H1 (cell line): ENCODE measurements at regions not wholly inside any gene's neighbourhood (a gene's known extent, or its start where the extent isn't known, plus 50 kb on each side); places are given as distances from the start of the nearest gene placed in this dataset.

ENCODE experiments used
- JUND ChIP-seq: IDR thresholded peaks from 2 replicates; pipeline ENCODE4 v1.6.1; 2011; ENCODE audit warnings: mild to moderate bottlenecking, improper control_type of control experiment, low read length
- TF ChIP-seq, protein P1 (sequence below): IDR thresholded peaks from 2 replicates; pipeline ENCODE4 v1.6.1; 2012; ENCODE audit warnings: inconsistent platforms

DNA sequence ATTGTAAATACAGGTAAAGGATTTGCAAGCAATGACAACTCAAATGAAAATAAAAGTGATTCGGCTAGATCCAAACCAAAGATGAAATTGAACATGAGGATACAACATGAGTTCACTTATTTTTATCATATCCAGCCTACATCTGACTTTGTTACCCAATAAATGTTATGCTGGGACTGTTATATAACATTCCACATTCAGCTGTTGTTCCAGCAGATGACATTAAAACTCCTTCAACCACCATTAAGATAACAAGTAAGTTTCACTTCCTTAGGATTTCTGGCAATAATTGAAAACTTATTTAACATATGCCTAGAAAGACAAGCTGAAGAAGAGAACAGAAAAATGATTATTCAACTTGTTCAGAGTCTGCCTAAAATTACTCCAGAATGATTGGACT is 729.4 kb downstream of the CDH11 start:
- TF ChIP-seq JUND: no peak
- TF ChIP-seq, protein P1, sequence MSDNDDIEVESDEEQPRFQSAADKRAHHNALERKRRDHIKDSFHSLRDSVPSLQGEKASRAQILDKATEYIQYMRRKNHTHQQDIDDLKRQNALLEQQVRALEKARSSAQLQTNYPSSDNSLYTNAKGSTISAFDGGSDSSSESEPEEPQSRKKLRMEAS: no peak
